Type B pancreatic cell (in vitro differentiated cells): ENCODE measurements at regions not wholly inside any gene's neighbourhood (a gene's known extent, or its start where the extent isn't known, plus 50 kb on each side); places are given as distances from the start of the nearest gene placed in this dataset.
A peak's percentile ranks its signal among the peaks of the same experiment; 100 is the strongest.

Experiments used
- DNase-seq: peaks from one replicate; pipeline ENCODE4 v3.0.0; 2021; ENCODE audit warnings: mixed read lengths; ENCODE audit not compliant: unreplicated experiment; ENCODE audit errors: extremely low spot score
- H3K27ac Mint-ChIP-seq: 2 replicates; pipeline ENCODE4 v1.8.0; 2021; ENCODE audit warnings: mild to moderate bottlenecking, mixed read lengths
- H3K27me3 Mint-ChIP-seq: 2 replicates; pipeline ENCODE4 v1.8.0; 2021; ENCODE audit warnings: mixed read lengths
- H3K36me3 Mint-ChIP-seq: 2 replicates; pipeline ENCODE4 v1.8.0; 2021; ENCODE audit warnings: mixed read lengths
- H3K4me1 Mint-ChIP-seq: one replicate; pipeline ENCODE4 v1.8.0; 2021; ENCODE audit warnings: mixed read lengths; ENCODE audit not compliant: unreplicated experiment
- H3K4me3 Mint-ChIP-seq: 2 replicates; pipeline ENCODE4 v1.8.0; 2021; ENCODE audit warnings: mild to moderate bottlenecking, mixed read lengths
- H3K9me3 Mint-ChIP-seq: 2 replicates; pipeline ENCODE4 v1.8.0; 2021; ENCODE audit warnings: mixed read lengths
- TF ChIP-seq, protein P1 (sequence below): fragments of 200-600 bp; sonication (generic); conservative IDR thresholded peaks from 2 replicates; pipeline ENCODE4 v1.5.0; 2021; ENCODE audit warnings: antibody characterized with exemption, mild to moderate bottlenecking

DNA sequence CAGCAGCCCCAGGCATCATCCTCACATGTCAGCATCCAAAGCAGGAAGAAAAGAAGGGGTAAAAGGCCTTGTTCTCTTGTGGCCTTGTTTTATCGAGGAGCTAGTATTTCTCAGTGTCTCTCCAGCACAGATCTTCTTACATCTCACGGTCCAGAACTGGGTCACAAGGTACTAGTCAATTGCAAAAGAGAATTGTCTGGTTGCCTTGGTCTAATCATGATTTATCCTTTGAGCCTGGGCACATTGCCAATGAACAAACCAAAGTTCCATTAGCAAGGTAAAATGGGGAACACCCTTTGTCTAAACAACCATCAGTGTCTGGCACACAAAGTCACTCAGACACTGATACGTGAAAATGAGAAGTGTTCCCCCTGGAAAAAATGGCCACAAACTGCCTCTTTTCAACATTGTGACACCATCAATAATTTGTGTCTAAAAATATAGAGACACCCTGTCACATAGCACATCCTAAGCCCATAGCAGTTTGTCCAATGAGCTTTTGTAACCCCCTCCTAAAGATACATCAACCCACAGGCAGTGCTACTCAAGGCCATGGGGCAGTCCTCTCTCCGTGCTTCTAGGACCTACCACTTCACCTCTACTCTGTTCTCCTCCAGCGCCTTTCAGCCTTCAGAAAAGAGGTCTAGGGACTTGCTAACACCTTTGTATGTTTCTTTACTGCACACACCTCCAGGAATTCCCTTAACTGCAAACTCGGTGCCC lies 534.4 kb downstream of the MID1IP1 start:
- Mint-ChIP-seq H3K36me3 (no peaks in the 10 kb centered on the region), H3K27ac (no peak overlapping the region), H3K9me3 (peaks cover 7% of the 10 kb centered on the region), H3K4me1 (peaks cover 15% of the 10 kb centered on the region), H3K4me3 (no peak overlapping the region), H3K27me3 (no peaks in the 10 kb centered on the region)
- TF ChIP-seq, protein P1, sequence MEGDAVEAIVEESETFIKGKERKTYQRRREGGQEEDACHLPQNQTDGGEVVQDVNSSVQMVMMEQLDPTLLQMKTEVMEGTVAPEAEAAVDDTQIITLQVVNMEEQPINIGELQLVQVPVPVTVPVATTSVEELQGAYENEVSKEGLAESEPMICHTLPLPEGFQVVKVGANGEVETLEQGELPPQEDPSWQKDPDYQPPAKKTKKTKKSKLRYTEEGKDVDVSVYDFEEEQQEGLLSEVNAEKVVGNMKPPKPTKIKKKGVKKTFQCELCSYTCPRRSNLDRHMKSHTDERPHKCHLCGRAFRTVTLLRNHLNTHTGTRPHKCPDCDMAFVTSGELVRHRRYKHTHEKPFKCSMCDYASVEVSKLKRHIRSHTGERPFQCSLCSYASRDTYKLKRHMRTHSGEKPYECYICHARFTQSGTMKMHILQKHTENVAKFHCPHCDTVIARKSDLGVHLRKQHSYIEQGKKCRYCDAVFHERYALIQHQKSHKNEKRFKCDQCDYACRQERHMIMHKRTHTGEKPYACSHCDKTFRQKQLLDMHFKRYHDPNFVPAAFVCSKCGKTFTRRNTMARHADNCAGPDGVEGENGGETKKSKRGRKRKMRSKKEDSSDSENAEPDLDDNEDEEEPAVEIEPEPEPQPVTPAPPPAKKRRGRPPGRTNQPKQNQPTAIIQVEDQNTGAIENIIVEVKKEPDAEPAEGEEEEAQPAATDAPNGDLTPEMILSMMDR: no peak
- no peak for DNase-seq

GRCh38 chrX:39336671-39337311 lies 535.5 kb downstream of the MID1IP1 start:
- no peaks in the 10 kb centered on the region for H3K36me3 Mint-ChIP-seq
- peaks cover 15% of the 10 kb centered on the region for H3K4me1 Mint-ChIP-seq
- H3K9me3 Mint-ChIP-seq: peaks cover 7% of the 10 kb centered on the region
- DNase-seq: no peak
- H3K27ac Mint-ChIP-seq: peak overlapping the region; percentile 33
- peak overlapping the region; percentile 7 for H3K4me3 Mint-ChIP-seq
- no peaks in the 10 kb centered on the region for H3K27me3 Mint-ChIP-seq
- TF ChIP-seq, protein P1: no peak

DNA sequence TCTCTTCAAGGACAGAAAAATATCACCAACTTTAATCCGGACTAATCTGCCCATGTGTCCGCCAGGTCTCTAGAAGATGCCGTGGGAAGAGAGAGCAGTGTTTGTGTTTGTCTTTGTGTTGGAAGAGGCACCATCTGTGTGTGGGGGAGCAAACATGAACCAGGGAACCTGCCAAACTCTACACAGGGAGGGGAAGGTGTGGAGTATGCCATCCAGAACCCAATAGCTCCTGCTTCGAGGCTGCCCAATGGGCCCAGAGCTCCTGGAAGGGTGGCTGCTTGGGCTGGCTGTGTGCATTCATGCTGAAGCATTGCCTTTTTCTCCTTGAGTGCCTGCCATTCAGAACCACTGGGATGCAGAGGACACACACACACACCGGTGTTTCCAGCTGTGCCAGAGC lies 536.2 kb downstream of the MID1IP1 start:
- peaks cover 15% of the 10 kb centered on the region for H3K4me1 Mint-ChIP-seq
- no peaks in the 10 kb centered on the region for H3K27me3 Mint-ChIP-seq
- H3K36me3 Mint-ChIP-seq: no peaks in the 10 kb centered on the region
- peak overlapping the region; percentile 33 for H3K27ac Mint-ChIP-seq
- peaks cover 3% of the 10 kb centered on the region for H3K9me3 Mint-ChIP-seq
- TF ChIP-seq, protein P1: no peak
- no peak for DNase-seq
- no peak overlapping the region for H3K4me3 Mint-ChIP-seq

GRCh38 chrX:39338583-39338982 lies 537.3 kb downstream of the MID1IP1 start:
- H3K36me3 Mint-ChIP-seq: no peaks in the 10 kb centered on the region
- H3K4me3 Mint-ChIP-seq: no peak overlapping the region
- H3K27me3 Mint-ChIP-seq: no peaks in the 10 kb centered on the region
- no peak overlapping the region for H3K27ac Mint-ChIP-seq
- no peak for DNase-seq
- no peaks in the 10 kb centered on the region for H3K9me3 Mint-ChIP-seq
- TF ChIP-seq, protein P1: no peak
- peaks cover 15% of the 10 kb centered on the region for H3K4me1 Mint-ChIP-seq

DNA sequence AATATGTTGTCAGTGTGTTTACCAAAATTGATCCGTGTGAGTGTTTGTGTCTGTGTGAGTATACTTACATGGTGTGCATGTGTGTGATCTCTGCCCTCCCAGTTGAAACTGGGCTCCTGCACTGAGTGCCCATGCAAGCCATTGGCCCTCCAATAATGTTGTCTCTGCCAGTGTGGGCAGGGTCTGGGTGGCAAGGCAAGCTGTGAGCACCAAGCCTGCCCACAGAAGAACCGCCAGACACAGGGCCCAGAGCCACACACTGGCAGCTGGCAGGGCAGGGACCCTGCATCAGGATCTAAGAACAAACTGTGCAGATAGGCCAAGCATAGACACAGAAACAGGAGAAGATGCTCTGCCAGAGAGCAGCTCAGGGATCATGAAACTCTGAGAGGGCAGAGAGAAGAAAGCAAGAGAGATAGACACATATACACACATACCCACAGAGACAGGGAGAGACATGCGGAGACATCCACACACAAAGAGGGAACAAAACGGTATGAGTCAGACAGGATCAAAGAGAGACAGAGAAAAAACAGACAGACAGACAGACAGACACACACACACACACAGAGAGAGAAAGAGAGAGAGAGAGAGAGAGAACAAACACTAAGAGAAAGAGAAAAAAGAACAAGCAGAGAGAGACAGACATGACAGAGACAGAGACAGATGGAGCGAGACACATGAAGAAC lies 555.0 kb downstream of the MID1IP1 start:
- TF ChIP-seq, protein P1: no peak
- H3K27ac Mint-ChIP-seq: no peak overlapping the region
- H3K27me3 Mint-ChIP-seq: no peaks in the 10 kb centered on the region
- H3K4me1 Mint-ChIP-seq: no peaks in the 10 kb centered on the region
- H3K9me3 Mint-ChIP-seq: no peaks in the 10 kb centered on the region
- H3K4me3 Mint-ChIP-seq: no peak overlapping the region
- H3K36me3 Mint-ChIP-seq: no peaks in the 10 kb centered on the region
- DNase-seq: no peak
